HG03565 (cell line): ENCODE measurements at regions not wholly inside any gene's neighbourhood (a gene's known extent, or its start where the extent isn't known, plus 50 kb on each side); places are given as distances from the start of the nearest gene placed in this dataset.

Experiments
- ATAC-seq: cut with Tn5 transposase; IDR thresholded peaks from one replicate; pipeline ENCODE4 v1.9.1; 2021; ENCODE audit warnings: mild to moderate bottlenecking, moderate library complexity; ENCODE audit not compliant: unreplicated experiment

GRCh38 chr13:111472559-111473460, 152.4 kb downstream of the TEX29 start:
- ATAC-seq: no peak

GRCh38 chr13:111474136-111475002, 153.9 kb downstream of the TEX29 start:
- ATAC-seq: no peak

- no peak for ATAC-seq
These were observed 155.0 kb downstream of the TEX29 start for GRCh38 chr13:111475488-111475887.

DNA sequence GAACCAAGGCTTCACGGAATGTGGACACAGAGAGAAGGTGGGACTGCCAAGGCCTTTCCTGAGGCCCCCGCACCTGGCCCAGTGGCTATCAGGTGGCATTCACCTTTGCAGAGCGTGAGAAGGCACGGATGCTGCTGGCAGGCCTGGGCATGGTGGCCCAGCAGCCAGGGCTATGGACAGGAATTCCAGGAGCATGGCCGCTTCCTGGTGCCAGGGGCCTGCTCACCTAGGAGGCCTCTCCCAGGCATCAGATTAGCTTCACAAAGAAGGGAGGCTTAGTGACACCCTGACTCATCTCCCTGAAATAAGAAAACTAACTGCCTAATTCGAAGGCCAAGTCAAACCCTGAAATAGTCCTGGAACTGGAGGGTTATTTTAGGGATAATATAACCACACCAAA, 155.8 kb downstream of the TEX29 start:
- no peak for ATAC-seq

- no peak for ATAC-seq
These were observed 159.0 kb downstream of the TEX29 start for GRCh38 chr13:111479412-111479811.

DNA sequence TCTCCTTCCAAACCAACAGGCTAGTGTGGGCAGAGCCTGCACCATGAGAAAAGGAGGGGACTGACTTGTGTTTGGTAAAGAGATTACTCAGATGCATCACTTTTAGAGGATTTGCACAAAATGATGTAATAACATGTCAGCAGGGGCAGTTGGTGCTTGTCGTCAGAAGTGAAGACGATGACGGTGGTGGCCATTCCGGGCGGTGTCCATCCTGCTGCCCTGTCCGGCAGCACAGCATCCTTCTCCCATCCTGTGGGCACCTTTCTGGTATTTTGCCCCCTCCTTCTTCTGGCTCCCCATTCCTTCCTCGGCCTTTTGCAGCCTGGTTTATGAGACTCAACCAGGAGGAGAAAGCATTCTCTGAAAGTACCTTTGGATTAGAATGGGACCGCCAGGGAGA, 160.1 kb downstream of the TEX29 start:
- ATAC-seq: no peak

DNA sequence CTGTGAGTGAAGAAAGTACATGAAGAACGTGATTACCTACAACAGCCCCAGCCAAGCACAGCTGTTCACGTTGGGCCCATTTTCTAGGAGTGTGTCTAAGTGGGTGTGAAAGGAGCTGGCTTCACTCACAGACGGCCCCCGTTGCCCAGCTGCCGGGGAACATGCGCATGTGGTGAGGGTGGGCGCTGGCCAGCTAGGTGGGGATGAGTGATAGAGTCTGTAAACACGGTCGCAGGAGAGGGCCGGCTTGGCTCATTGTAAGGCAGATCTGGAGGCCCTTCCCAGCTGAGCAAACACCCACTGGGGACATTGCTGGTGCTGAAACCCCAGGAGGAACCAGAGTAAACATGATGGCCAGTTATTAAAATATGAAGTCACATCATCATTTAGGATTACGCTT, 160.5 kb downstream of the TEX29 start:
- no peak for ATAC-seq

- no peak for ATAC-seq
These were observed 161.7 kb downstream of the TEX29 start for GRCh38 chr13:111482126-111482525.

- no peak for ATAC-seq
These were observed 162.6 kb downstream of the TEX29 start for GRCh38 chr13:111482806-111483620.

DNA sequence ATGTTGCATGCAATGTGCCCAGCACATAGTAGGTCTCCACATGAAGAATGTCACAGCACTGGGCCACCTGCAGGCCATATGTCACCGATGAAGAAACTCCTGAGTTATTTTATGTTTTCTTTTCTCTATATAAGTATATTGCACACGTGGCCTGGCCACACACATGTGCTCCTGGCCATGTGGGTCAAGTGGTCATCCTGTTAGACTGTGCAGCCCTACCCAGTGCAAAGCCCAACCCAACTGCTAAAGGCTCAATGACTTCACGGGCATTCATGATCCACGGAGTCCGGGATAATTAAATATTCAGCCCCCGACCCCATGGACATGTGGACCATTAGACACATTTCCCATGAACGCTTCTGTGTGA, 163.2 kb downstream of the TEX29 start:
- ATAC-seq: no peak

- ATAC-seq: no peak
These were observed 163.9 kb downstream of the TEX29 start for GRCh38 chr13:111484141-111484925.

DNA sequence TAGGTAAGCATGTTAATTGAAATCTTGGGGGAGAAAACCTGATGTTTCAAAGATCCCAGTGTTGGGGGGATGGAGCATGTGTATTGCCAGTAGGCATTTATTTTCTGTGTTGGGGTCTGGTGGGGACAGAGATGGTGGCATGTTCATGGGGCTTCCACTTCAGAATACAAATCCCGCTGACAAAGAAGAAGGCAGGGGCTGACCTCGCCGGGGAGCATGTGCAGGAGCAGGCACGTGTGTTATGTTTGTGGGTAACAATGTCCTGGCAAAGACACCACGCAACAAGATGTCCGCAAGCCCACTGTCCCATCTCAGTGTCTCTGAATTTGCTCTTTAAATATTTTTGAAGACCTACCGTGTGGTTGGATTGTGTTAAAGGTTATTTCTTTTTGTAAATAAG, 164.5 kb downstream of the TEX29 start:
- no peak for ATAC-seq

GRCh38 chr13:111485491-111486250, 165.2 kb downstream of the TEX29 start:
- no peak for ATAC-seq

GRCh38 chr13:111486331-111486730, 165.9 kb downstream of the TEX29 start:
- no peak for ATAC-seq

GRCh38 chr13:111486801-111487200, 166.4 kb downstream of the TEX29 start:
- no peak for ATAC-seq

GRCh38 chr13:111488486-111489132, 168.2 kb downstream of the TEX29 start:
- ATAC-seq: no peak

GRCh38 chr13:111489301-111489700, 168.9 kb downstream of the TEX29 start:
- ATAC-seq: no peak

GRCh38 chr13:111490611-111491010, 170.2 kb downstream of the TEX29 start:
- no peak for ATAC-seq

GRCh38 chr13:111491021-111491420, 170.6 kb downstream of the TEX29 start:
- no peak for ATAC-seq
